ENCODE measurements at regions not wholly inside any gene's neighbourhood (a gene's known extent, or its start where the extent isn't known, plus 50 kb on each side); places are given as distances from the start of the nearest gene placed in this dataset.

DNA sequence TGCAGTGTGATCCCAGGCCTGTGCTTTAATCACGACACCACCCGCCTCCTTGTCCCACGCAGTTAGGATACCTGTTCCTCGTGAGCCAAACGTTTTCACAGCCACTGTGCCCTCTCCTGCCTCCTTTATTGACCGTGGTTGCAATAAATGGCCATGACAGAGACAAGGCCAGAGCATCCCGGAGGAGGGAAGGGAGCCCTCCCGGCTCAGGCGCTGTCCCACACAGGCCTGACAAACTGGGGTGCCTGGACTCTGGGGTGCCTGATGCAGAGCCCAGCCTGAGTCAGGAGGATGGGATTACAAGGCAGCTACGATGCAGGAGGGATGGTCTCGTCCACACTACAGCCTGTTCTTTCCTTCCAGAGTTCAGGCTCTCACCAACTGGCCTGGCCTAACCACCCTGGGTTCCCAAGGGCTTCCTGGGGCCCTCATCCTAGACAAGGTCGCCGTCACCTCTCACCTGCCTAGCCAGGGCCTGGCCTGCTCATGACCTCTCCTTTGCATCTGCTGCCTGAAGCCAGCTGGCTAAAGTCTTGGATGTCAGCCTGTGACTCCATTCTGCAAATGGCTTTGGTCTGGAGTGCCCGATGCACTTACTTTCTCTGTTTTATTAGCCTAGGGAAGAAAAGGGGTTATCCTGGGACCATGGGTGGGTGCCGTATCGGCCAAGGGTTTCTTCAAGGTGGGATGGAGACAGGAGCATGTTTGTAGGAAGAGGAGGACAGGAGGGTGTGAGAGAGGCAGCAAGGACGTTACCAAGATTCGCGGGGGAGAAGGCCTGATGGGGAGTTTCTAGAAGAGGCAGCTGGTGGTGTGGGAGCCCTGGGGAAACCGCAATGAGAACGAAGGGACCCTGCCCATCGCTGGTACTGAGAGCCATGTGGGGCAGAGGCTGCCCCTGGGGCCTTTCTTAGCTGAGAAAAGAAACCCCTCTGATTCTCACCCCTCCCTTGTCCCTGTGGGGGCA, 234.3 kb upstream of the TNRC6C start:
- DNase-seq, result no peak

DNA sequence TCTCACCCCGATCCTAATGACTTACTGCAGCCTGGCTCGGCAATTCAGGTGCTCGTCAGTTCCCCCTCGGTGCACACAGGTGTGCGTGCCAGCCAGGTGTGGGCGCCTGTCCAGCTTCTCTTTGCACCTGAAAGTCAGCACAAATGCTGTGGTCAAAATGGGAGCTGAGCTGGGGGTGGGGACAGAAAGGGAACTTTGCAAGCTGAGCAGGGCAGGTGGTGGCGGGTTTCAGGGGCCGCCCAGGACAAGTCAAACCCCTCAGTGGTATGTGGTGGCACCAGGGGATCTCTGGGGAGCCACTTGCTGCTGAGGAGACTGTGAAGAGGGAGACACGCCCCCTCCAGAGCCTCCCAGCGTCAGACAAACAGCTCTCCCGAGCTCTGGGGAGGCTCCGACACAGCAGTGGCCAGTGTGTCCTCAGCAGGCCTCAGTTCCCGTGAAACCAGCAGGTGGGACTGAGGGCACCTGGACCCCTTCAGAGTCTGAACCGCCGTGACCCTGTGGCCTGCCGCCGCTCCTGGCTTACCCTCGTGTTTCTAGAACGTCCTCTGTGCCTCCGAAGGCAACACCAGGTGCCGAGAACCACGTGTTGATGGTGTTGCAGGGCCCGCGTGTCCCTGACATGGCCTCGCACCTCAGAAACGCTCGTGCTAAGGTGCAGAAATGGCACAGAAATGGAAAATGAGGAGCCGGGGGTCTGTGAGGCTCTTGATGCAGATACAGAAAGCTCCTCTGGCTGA, 233.5 kb upstream of the TNRC6C start:
- peak; percentile 59 for DNase-seq

DNA sequence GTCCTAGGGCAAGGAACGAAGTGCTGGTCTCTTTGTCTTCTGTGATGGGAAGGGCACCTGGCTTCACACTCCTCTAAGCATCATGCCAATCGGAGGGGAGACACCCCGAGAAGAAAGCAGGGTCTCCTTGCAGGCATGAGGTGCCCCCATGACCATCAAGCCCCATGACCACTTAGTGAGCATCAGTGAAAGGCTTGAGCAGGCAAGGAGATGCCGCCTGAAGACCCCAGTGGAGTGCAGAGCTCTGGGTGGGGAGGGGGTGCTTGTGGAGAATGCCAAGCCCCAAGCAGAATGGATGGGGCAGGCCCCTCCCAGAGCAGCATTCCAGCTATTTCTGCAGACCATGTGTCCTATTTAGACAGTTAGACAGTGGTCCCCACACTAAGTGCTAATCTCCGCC, 232.7 kb upstream of the TNRC6C start:
- DNase-seq, result no peak

DNA sequence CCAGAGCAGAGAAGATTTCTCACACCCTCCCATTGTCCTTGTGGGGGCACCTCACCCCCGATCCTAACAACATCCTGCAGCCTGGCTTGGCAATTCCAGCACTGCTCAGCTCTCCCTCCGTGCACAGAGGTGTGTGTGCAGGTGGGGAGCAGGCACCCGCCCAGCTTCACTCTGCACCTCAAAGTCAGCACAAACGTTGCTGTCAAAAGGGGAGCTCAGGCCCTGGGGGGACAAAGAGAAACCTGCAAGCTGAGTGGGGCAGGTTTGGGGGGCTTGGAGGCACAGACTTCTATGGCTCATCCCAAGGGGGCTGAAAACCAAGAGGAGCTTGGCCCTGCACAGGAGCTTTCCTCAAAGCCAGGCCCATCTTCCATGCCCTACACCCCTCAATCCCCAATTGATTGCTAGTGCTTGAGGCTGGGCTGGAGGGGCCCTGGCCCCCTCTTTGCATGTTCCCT, 231.9 kb upstream of the TNRC6C start:
- no peak for DNase-seq

DNA sequence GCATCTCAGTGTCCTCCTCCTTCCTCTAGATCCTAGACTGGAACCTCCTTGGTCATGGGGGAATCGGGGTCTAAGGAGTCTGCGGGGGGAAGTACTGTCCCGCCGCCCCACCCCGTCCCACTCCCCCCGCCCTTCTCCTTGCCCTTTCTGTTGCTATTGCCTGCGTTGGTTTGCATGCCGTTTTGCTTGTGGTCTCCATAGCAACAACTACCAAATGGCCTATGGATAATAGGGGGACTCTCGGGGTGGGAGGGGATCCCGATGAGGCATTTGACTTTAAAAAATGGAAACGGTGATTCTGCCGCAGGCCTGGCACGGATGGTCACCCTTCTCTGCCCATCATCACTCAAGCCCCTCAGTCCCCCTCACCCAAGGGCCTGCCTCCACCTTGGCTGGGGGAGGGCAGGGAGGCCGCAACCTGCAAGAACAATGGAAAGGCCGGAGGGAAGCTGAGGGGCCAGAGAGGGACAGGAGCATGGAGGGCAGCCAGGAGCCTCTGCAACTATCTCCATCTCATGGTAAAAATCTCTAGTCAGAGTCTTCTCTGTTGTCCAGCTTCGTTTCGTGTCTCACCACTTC, 231.4 kb upstream of the TNRC6C start:
- DNase-seq, result no peak

DNA sequence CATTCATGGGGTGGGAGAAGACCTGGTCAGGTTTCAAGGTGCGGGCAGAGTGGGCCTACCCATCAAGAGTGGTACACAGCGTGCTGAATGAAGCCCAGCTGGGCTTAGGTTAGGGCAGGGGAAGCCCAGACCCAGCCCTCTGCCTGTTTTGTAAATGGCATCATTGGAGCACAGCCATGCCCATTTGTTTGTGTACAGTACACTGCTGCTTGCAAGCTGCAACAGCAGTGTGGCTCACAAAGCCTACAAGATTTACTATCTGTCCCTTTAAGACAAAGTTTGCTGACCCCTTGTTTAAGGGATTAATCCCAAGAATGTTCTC, 230.1 kb upstream of the TNRC6C start:
- no peak for DNase-seq

DNA sequence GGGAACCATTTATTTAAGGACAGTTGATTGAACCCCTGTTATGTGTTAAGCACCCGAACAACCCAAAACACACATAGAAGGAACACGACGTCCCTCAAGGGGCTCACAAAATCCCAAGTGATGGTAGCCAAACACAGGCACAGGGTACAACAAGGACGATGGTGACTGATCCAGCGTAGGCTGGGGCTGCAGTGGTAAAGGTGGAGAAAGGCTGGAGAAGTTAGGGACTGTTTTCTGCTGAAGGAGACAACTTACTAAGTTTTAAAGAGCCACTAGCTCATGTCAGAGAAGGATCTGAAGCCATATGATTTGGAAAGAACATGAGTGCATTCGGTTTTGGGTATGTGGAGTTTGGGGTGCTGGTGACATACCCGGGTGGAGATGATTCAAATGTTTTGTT, 229.6 kb upstream of the TNRC6C start:
- DNase-seq, result no peak

DNA sequence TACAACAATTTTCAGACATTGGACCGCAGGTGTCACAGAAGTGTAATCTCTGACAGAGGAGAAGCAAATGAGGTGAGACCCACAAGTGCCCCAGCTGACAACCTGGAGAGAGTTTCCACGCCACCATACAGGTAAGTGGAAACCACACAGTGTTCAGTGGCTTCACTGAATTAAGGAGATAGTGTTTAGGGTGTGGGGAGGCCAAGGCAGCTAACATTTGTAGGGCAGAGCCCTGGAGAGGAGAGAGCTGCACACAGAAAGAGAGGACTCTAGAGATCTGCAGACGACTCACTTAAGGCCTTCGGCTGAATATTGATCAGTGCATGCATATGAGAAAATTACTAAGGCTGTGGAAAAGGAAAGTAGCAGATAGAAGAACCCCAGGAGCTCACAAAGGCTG, 228.9 kb upstream of the TNRC6C start:
- DNase-seq, result peak; percentile 27

DNA sequence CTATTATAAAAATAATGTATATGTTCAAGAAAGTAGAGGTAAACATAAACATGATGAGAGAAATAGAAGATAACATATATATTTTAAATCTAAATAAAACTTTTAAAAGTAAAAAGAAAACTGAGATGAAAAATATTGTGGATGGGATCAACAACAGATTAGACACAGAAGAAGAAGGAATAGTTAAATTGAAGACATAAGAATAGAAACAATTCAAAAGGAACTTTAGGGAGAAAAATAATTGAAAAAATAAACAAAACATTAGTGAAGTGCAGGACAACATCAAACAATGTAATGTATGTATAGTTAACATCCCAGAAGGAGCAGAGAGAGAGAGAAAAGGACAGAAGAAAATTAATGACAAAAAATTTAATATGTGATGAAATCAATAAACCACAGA, 228.1 kb upstream of the TNRC6C start:
- no peak for DNase-seq

DNA sequence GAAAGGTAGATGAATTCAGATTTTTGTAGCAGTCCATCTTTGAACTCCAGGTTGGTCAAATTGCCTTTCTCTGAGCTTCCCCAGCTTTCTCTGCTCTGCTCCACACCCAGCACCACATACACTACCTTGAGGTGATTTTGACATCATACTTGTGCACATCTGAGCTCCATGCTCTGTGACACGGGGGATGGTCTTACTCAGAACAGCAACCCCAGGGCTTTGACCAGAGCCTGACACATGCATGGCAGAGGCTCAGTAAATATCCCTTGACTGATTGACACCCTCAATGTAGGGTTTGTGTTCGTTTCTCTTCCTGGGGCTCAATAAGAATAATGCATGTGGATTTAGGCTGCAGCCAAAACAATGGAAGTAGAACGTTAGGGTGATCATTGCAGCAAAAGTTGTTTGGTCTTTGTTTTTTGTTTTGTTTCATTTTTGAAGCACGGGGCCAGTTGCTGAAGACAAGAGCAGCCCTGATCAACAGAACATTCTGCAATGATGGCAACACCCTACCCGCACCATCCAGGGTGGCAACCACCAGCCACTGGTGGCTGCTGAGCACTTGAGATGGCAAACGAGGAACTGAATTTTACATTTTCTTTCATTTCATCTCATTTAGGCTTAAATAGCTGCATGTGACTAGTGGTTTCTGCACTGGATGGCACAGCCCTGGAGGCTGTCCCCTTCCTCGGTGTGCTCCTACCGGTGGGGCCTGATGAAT, 224.8 kb upstream of the TNRC6C start:
- DNase-seq, result no peak

DNA sequence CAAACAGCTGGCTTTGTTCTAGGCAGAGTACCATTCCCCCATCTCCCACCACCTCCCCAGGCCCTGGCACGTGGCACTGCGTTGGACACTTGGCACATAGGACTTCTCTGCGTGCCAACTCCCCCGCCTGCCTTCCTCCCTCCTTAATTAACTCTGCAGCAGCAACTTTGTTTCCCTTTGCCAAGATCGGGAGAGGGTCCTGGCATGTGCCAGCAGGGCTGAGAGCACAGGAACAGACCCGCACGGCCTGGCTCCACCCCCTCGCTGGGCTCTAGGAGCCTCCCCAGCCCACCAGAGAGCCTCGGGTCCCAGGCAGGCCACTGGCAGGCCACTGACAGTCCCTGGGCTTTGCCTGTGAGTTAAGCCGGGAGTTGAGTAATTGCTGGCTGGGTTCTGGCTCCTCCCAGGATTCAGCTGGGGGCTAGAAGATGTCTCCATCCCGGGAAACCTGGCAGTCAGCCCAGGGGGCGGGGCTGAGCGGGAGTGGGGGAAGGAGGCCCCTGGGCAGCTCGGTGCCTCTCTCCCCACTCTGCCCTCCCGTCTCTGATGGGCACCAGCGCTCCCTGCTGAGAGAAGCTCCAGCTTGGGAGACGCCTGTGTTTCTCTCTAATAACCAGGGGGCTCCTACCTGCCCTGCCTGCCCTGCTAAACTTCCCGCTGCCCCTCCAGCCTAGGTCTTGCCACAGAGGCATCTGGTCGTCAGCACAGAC, 224.0 kb upstream of the TNRC6C start:
- DNase-seq, result peak; percentile 67

DNA sequence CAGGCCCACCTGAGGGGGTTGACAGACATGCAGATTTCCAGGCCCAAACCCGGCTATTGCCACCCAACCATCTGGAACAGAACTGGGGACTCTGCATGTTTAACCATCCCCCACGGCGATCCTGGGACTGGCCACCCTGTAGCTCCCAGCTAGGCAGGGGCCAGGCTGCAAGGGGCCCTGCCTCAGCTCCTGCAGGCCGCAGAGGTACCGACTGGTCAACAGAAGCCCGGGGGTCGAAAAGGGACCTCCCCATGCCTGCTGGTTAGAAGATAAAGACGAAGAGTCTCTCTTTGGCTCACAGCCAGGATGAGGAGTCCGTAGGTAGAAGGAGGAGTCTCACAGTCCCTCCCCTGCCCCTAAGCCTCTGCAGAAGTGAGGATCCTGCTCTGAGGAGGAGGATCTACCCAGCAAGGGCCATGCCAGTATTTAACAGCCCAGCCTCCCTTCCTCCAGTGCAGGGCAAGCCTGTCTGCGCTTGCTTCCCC, 223.4 kb upstream of the TNRC6C start:
- DNase-seq, result peak; percentile 55

DNA sequence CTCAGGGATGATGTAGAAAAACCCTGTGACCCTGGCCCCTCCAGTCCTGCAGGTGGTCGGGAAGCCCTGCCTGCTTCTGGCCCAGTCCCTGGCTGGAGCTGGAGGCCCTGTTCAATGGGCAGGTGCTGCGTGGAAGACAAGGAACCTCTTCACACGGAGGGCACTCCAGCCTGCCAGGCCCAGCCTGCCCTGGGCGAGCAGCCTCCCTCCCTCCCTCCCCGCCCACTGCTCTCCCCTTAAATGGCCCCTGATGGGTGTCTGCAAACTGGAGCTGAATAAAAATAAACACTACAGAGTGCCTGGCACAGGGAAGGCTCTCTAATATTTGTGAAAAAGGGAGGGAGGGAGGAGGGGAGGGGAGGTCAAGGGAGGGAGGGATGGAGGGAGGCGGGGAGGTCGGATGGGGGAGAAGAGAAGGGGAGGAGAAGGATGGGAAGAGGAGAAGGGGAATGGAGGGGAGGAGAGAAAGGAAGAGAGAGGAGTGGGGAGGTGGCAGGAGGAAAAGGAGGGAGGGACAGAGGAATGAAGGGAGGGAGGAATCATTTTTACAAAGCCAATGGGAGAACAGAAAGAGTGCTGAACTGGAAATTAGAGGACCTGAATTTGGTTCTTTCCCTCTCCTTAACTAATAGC, 222.8 kb upstream of the TNRC6C start:
- peak; percentile 86 for DNase-seq

DNA sequence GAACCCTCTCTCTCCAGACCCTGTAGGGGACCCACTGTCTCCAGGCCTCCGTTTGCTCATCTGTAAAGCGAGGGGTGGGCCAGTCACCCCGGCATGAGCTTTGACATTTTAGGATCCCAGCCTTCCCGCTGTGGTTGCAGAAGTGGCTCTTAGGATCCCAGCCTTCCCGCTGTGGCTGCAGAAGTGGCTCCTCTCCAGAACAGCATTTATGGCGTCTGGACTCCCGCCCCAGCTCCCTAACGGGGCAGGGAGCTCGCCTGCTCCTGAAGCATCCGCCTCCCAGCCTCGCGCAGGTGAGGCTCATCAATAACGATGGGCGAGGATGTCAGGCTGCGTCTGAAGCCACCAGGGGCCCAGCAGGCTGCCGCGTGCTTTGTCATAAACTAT, 222.3 kb upstream of the TNRC6C start:
- peak; percentile 84 for DNase-seq

DNA sequence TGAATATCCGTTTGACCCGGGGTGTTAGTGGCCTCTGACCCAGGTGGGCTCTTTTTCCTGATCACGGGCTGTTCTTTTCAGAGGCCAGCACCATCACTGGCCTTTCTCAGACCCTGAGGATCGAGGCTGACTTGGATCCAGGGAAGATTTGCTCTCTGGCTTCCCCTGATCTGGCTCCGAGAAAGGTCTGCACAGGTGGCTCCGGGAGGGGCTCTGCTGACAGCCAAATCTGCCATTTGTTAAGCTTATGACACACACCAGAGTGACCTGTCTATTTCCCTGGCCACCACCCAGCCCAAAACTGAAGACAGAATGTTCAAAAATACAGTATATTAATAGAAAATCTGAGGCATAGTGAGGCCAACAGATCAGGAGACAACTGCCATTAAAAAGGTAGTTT, 221.8 kb upstream of the TNRC6C start:
- no peak for DNase-seq

DNA sequence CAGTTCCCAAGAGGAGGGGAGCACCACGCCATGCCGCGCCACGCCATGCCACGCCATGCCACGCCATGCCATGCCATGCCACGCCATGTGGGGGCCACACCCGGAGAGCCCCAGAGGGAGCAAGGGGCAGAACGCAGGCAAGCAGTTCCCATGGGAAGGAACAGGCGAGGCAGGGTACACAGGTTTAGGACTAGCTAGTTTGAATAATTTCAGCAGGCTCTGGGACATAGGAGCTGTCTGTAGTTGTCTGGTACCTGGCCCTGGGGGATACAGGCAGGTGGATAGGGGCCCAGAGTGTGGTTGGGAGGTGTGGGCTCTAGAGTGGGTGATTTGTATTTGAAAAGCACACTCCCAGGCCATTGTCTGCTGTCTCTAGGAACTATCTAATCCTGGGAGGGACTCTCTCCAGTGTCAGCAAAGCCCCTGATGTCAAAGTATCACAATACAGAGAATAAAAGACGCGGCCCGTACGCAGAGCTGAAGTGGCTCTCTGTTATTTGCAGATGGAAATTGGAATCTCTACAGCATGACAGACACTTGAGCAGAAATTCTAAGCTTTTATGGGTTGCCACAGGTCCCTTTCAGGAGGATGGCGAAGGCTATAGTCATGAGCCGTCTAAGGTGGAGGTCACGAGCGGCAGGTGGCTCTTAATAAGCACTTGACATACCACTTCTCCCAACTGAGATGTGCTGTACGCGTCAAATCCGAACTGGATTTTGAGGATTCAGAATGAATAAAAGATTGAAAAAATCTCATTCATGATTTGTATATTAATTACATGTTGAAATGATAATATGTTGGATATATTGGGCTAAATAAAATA, 220.8 kb upstream of the TNRC6C start:
- DNase-seq, result peak; percentile 98

DNA sequence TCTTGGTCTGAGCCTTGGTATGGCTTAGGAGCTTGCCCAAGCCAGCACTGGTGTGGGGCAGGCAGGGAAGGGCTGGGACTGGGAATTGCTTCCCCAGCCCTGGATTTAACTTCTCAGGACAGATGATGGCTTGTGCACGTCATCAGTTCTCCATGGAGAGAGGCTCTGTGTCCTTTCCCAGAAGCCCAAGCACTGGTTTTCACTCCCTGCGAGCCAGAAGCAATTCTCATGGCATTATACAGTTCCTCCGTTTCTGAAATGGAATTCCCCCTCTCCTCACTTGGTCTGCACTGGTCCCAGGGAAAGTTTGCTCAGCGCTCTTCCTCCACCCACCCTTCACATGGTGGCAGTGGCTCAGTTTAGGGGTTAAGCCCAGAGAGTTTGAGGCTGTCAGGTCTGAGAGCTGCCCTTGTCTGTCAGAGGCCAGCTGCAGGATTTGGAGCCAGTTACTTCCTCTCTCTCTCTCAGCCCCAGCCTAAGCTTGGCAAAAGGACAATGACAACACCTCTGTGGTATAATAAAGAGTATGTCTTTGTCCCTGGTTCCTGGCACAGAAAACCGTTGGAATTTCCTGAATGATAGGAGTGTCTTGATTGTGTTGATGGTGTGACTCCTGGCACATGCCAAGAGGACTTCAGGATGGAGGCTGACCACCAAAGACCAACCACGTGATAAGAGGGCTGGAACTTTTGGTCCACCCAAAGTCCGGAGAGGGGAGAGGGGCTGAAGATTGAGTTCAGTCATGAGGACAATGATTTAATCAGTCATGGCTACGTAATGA, 219.6 kb upstream of the TNRC6C start:
- DNase-seq, result no peak

DNA sequence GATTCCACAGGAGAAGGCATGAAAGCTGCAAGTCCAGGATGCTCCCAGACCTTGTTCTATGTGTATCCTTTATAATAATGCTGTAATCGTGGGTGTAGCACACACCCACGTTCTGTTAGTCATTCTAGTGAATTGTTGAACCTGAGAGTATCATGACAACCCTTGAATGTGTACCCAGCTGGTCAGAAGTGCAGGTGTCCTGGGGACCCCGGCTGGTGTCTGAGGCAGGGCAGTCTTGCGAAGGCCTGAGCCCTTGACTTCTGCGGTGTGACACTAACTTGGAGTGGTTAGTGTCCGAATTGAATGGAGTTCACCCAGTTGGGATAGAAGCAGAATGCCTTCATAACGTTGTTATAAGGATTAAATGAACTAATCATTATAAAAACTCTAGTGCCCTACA, 218.0 kb upstream of the TNRC6C start:
- DNase-seq, result no peak

DNA sequence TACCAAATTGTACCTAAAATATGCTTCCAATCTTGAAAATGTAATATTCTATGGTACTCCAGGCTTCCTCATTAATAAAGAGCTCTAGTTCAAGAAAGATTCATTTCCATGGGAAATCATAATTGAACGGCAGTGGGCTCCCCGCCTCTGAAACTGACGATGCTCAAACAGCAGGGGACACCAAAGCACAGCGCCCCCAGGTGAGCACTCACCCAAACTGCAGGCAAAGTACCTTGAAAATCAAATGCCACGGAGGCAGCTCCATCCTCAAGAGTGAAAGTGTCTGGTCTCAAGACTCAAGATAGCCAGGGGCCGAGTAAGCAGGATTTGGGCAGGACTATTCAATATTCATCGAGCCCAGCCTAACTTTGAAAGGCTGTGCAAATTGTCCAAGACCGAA, 217.4 kb upstream of the TNRC6C start:
- no peak for DNase-seq

DNA sequence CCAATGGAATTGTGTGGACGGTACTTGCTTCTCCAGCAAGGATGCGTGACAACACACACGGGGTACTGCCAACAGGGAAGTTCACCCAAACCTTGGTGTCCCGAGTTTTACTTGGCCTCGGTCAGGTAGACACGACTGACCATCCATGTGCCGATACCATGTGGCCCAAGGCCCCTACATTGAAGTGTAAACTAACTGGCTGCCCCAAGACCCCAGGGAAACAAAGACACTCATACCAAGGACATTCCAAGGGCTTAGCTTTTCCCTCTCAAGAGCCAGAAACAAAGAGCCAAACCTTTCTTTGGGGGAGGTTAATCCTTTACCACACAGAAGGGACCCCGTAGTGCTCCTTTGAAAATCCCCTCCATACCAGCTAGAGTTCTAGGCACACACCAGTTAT, 215.9 kb upstream of the TNRC6C start:
- no peak for DNase-seq
